HepG2 (cell line): ENCODE measurements at regions not wholly inside any gene's neighbourhood (a gene's known extent, or its start where the extent isn't known, plus 50 kb on each side); places are given as distances from the start of the nearest gene placed in this dataset.

Experiments
- ATAC-seq: fragments of 200-7000 bp; cut with Tn5 transposase; 3 replicates; pipeline ENCODE4 v1.9.1; 2020; ENCODE audit warnings: mild to moderate bottlenecking, moderate library complexity
- BruUV-seq: library from RNA; stranded (reverse); fragments of 400-500 nt; replicated peaks from 2 replicates; lab custom pipeline; 2021; lab: Mats Ljungman, UMichigan
- CTCF ChIA-PET: fragments of 300-600 bp; formaldehyde crosslinking; extraction: SDS; loops from one replicate; lab custom pipeline; 2021; ENCODE audit warnings: low total read pairs, inconsistent platforms, low intra/inter-chr PET ratio; lab: Yijun Ruan, JAX
- POLR2A ChIA-PET: fragments of 350-600 bp; sonication (Branson Sonifier 250); formaldehyde crosslinking; loops from one replicate; lab custom pipeline; 2020; ENCODE audit warnings: antibody characterized with exemption, inconsistent platforms; lab: Yijun Ruan, JAX
- DNase-seq: peaks from one replicate; pipeline ENCODE4 v3.0.0-alpha.2; 2015; ENCODE audit warnings: low spot score
- FAIRE-seq: peaks from 3 replicates; lab custom pipeline; 2011; peaks lifted over from hg19 to GRCh38; lab: Jason Lieb, UNC
- H2AFZ ChIP-seq: one replicate; pipeline ENCODE4 v1.6.1; 2011; ENCODE audit warnings: low read length, inconsistent platforms
- H3K27ac ChIP-seq: fragments of 300-600 bp; 3 replicates; pipeline ENCODE4 v1.8.0; 2011; ENCODE audit warnings: mixed run types, mild to moderate bottlenecking, mixed read lengths, low read length, inconsistent platforms; ENCODE audit not compliant: insufficient read depth; ENCODE audit errors: extremely low read length
- H3K27me3 ChIP-seq, 2 experiments: fragments of 200-600 bp in 1 of 2; 2 replicates in 1 of 2; 3 replicates in 1 of 2; pipeline versions ENCODE4 v1.6.0 to v1.8.0; 2011; ENCODE audit warnings: low read length in 2 of 2, mild to moderate bottlenecking in 2 of 2, moderate library complexity in 2 of 2, inconsistent platforms in 1 of 2; ENCODE audit not compliant: insufficient read depth in 2 of 2, control insufficient read depth in 1 of 2
- H3K36me3 ChIP-seq, 2 experiments: fragments of 200-600 bp in 1 of 2; replicated peaks in 1 of 2; 2 replicates in 1 of 2; 3 replicates in 1 of 2; pipeline versions ENCODE4 v1.5.1 to v1.8.0; 2011; ENCODE audit warnings: low read length in 2 of 2, inconsistent platforms in 1 of 2; ENCODE audit not compliant: insufficient read depth in 2 of 2, control insufficient read depth in 1 of 2
- H3K4me1 ChIP-seq: 2 replicates; pipeline ENCODE4 v1.5.1; 2012; ENCODE audit warnings: low read length, inconsistent platforms; ENCODE audit not compliant: insufficient read depth
- H3K4me2 ChIP-seq: 2 replicates; pipeline ENCODE4 v1.6.0; 2011; ENCODE audit warnings: low read depth, low read length, inconsistent platforms
- H3K4me3 ChIP-seq, 3 experiments: fragments of 200-600 bp in 1 of 3; sonication (generic), shearing (Covaris generic) in 1 of 3; replicated peaks in 1 of 3; 2 replicates each; pipeline ENCODE4 v1.5.1; 2011 to 2016; ENCODE audit warnings: low read length in 3 of 3, inconsistent platforms in 2 of 3, low read depth in 2 of 3, mild to moderate bottlenecking in 2 of 3, control low read depth in 1 of 3, mixed read lengths in 1 of 3; ENCODE audit not compliant: insufficient read depth in 1 of 3
- H3K79me2 ChIP-seq: one replicate; pipeline ENCODE4 v1.6.1; 2011; ENCODE audit warnings: low read length, inconsistent platforms; ENCODE audit not compliant: insufficient read depth
- H3K9ac ChIP-seq: 2 replicates; pipeline ENCODE4 v1.6.0; 2011; ENCODE audit warnings: mild to moderate bottlenecking, low read depth, low read length, inconsistent platforms; ENCODE audit not compliant: insufficient read depth
- H3K9me3 ChIP-seq: 2 replicates; pipeline ENCODE4 v1.5.1; 2012; ENCODE audit warnings: mild to moderate bottlenecking, low read length
- H4K20me1 ChIP-seq: 2 replicates; pipeline ENCODE4 v1.6.0; 2011; ENCODE audit warnings: inconsistent platforms, mild to moderate bottlenecking, low read length, moderate library complexity; ENCODE audit not compliant: insufficient read depth
- AHR ChIP-seq: IDR thresholded peaks from 2 replicates; pipeline ENCODE4 v1.6.1; 2018; ENCODE audit warnings: missing genetic modification reagents, missing compliant biosample characterization
- GFI1 ChIP-seq: sonication (generic); formaldehyde crosslinking; IDR thresholded peaks from 2 replicates; pipeline ENCODE4 v1.5.0; 2020; ENCODE audit warnings: missing genetic modification reagents, mild to moderate bottlenecking, borderline replicate concordance
- KAT8 ChIP-seq: IDR thresholded peaks from 2 replicates; pipeline ENCODE4 v1.6.1; 2016; ENCODE audit warnings: missing genetic modification reagents, missing compliant biosample characterization
- MBNL3 ChIP-seq: fragments of 250-450 bp; sonication (Bioruptor Pico); conservative IDR thresholded peaks from 2 replicates; pipeline ENCODE4 v1.8.0; 2022; ENCODE audit warnings: mild to moderate bottlenecking, inconsistent platforms
- MLLT10 ChIP-seq: sonication (generic); formaldehyde crosslinking; IDR thresholded peaks from 2 replicates; pipeline ENCODE4 v1.4.0; 2020; ENCODE audit warnings: missing genetic modification reagents
- NR1H2 ChIP-seq: sonication (generic); formaldehyde crosslinking; IDR thresholded peaks from 2 replicates; pipeline ENCODE4 v1.8.1; 2022; ENCODE audit warnings: low read depth, missing genetic modification reagents, borderline replicate concordance
- TCF7 ChIP-seq: sonication (generic); IDR thresholded peaks from 2 replicates; pipeline ENCODE4 v1.6.1; 2016; ENCODE audit warnings: antibody characterized with exemption, low read depth
- ZNF432 ChIP-seq: sonication (generic); formaldehyde crosslinking; IDR thresholded peaks from 2 replicates; pipeline ENCODE4 v1.5.0; 2020; ENCODE audit warnings: missing genetic modification reagents, mild to moderate bottlenecking, borderline replicate concordance
- ZNF484 ChIP-seq: sonication (generic); formaldehyde crosslinking; IDR thresholded peaks from 2 replicates; pipeline ENCODE4 v1.5.1; 2020; ENCODE audit warnings: mild to moderate bottlenecking, low read depth, missing genetic modification reagents, borderline replicate concordance
- ZNF512B ChIP-seq: sonication (generic); formaldehyde crosslinking; IDR thresholded peaks from 2 replicates; pipeline ENCODE4 v1.5.1; 2020; ENCODE audit warnings: missing genetic modification reagents, mild to moderate bottlenecking, borderline replicate concordance
- ZNF782 ChIP-seq: sonication (generic); formaldehyde crosslinking; IDR thresholded peaks from 2 replicates; pipeline ENCODE4 v1.4.0; 2020; ENCODE audit warnings: missing genetic modification reagents, mild to moderate bottlenecking, borderline replicate concordance
- ZNF816 ChIP-seq: sonication (generic); formaldehyde crosslinking; IDR thresholded peaks from 2 replicates; pipeline ENCODE4 v1.8.0; 2022; ENCODE audit warnings: missing genetic modification reagents, mild to moderate bottlenecking, borderline replicate concordance
- ZNF841 ChIP-seq: sonication (generic); formaldehyde crosslinking; IDR thresholded peaks from 2 replicates; pipeline ENCODE4 v1.8.1; 2023; ENCODE audit warnings: missing genetic modification reagents, borderline replicate concordance
- WGBS: methylation state at CpG from one replicate; pipeline ENCODE4 v1.1.6; 2017; ENCODE audit warnings: low lambda C conversion rate; 5-methylcytosine and 5-hydroxymethylcytosine counted together
- in situ Hi-C: cut with HindIII; loops from 2 replicates; pipeline ENCODE4 v1.10.0; 2017; ENCODE audit warnings: low pct_unique_long_range_greater_than_20kb; ENCODE audit not compliant: extremely low pct_ligation_motif_present
- intact Hi-C: fragments of 100-400 bp; cut with micrococcal nuclease; formaldehyde crosslinking; loops from one replicate; pipeline ENCODE4 v1.10.0; 2022; ENCODE audit not compliant: unreplicated experiment
- TF ChIP-seq, protein P1 (sequence below): IDR thresholded peaks from 2 replicates; pipeline ENCODE4 v1.6.1; 2016
- TF ChIP-seq, protein P2 (sequence below): IDR thresholded peaks from 2 replicates; pipeline ENCODE4 v1.6.1; 2016; ENCODE audit warnings: missing compliant biosample characterization, missing genetic modification reagents, borderline replicate concordance

- Histone ChIP-seq H3K9ac (no peak overlapping the region), H2AFZ (no peak overlapping the region), H3K9me3 (no peaks in the 10 kb centered on the region), H3K27ac (no peak overlapping the region), H3K4me2 (no peak overlapping the region), H3K4me3 (no peak overlapping the region), H4K20me1 (no peaks in the 10 kb centered on the region), H3K27me3 (no peaks in the 10 kb centered on the region), H3K36me3 (no peaks in the 10 kb centered on the region), H3K4me1 (no peaks in the 10 kb centered on the region), H3K79me2 (no peaks in the 10 kb centered on the region)
- ATAC-seq = no peak
- CTCF ChIA-PET = no interaction called here
- POLR2A ChIA-PET = no interaction called here
- in situ Hi-C loops (no loop called here), intact Hi-C loops (no loop called here)
- no TSS peak for BruUV-seq
- 0% methylated on average over 1 of the region's 1 CpG for WGBS
- TF ChIP-seq ZNF432 (no peak), AHR (CRISPR knock-in tag) (no peak), ZNF512B (no peak), ZNF484 (CRISPR knock-in tag) (no peak), MLLT10 (CRISPR knock-in tag) (no peak), ZNF816 (no peak), MBNL3 (CRISPR knock-in tag) (no peak), ZNF782 (CRISPR knock-in tag) (no peak), GFI1 (CRISPR knock-in tag) (no peak), KAT8 (no peak), NR1H2 (no peak), ZNF841 (CRISPR knock-in tag) (no peak), TCF7 (no peak)
- TF ChIP-seq, protein P1, sequence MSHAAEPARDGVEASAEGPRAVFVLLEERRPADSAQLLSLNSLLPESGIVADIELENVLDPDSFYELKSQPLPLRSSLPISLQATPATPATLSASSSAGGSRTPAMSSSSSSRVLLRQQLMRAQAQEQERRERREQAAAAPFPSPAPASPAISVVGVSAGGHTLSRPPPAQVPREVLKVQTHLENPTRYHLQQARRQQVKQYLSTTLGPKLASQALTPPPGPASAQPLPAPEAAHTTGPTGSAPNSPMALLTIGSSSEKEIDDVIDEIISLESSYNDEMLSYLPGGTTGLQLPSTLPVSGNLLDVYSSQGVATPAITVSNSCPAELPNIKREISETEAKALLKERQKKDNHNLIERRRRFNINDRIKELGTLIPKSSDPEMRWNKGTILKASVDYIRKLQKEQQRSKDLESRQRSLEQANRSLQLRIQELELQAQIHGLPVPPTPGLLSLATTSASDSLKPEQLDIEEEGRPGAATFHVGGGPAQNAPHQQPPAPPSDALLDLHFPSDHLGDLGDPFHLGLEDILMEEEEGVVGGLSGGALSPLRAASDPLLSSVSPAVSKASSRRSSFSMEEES (CRISPR knock-in tag) = no peak
- TF ChIP-seq, protein P2, sequence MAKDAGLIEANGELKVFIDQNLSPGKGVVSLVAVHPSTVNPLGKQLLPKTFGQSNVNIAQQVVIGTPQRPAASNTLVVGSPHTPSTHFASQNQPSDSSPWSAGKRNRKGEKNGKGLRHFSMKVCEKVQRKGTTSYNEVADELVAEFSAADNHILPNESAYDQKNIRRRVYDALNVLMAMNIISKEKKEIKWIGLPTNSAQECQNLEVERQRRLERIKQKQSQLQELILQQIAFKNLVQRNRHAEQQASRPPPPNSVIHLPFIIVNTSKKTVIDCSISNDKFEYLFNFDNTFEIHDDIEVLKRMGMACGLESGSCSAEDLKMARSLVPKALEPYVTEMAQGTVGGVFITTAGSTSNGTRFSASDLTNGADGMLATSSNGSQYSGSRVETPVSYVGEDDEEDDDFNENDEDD (CRISPR knock-in tag) = no peak
- DNase-seq = no peak
- no peak for FAIRE-seq
Measured at GRCh38 chr12:19704966-19705365, 265.7 kb downstream of the AEBP2 start.
